H1 (cell line): ENCODE measurements at regions not wholly inside any gene's neighbourhood (a gene's known extent, or its start where the extent isn't known, plus 50 kb on each side); places are given as distances from the start of the nearest gene placed in this dataset.

Source experiments
- CHD1 ChIP-seq: IDR thresholded peaks from 2 replicates; pipeline ENCODE4 v1.6.1; 2012; ENCODE audit warnings: low read depth, low read length, improper control_type of control experiment
- KDM1A ChIP-seq: fragments of 200-600, 300-600 bp; sonication (generic); IDR thresholded peaks from 2 replicates; pipeline ENCODE4 v1.7.1; 2016; ENCODE audit warnings: mild to moderate bottlenecking, low read length, borderline replicate concordance
- SIN3A ChIP-seq, 2 experiments: IDR thresholded peaks in 1 of 2; conservative IDR thresholded peaks in 1 of 2; 2 replicates each; pipeline ENCODE4 v1.6.1; 2011 to 2012; ENCODE audit warnings: low read length in 2 of 2, improper control_type of control experiment in 1 of 2, low read depth in 1 of 2, mild to moderate bottlenecking in 1 of 2
- TCF12 ChIP-seq: IDR thresholded peaks from 2 replicates; pipeline ENCODE4 v1.6.1; 2011; ENCODE audit warnings: low read depth, mild to moderate bottlenecking, low read length
- TF ChIP-seq, protein P1 (sequence below): fragments of 300-600 bp; sonication (generic); IDR thresholded peaks from 2 replicates; pipeline ENCODE4 v1.7.1; 2012; ENCODE audit warnings: low read length, moderate library complexity, mild to moderate bottlenecking, inconsistent platforms; ENCODE audit not compliant: insufficient replicate concordance
- TF ChIP-seq, protein P2 (sequence below): IDR thresholded peaks from 2 replicates; pipeline ENCODE4 v1.6.1; 2011; ENCODE audit warnings: low read depth, mild to moderate bottlenecking, low read length; ENCODE audit not compliant: insufficient read depth

DNA sequence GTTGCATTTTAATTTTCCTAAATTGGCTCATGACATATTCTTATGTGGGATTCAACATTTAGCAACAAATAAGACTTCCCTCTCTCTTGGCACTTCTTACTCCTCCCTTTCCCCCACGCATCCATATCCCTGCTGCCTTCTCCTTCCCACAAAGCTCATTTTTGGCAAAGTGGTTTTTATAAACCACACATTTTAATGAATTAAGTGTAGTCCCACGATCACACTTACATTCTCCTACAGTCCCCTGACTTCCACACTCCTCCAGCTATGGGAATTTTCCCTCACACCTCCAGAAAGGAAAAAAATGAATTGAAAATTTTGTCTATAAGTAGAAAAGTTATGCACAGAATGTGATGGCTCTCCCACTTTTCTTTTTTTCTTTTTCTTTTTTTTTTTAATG is 345.0 kb downstream of the CD83 start (continued):
- TF ChIP-seq, protein P1, sequence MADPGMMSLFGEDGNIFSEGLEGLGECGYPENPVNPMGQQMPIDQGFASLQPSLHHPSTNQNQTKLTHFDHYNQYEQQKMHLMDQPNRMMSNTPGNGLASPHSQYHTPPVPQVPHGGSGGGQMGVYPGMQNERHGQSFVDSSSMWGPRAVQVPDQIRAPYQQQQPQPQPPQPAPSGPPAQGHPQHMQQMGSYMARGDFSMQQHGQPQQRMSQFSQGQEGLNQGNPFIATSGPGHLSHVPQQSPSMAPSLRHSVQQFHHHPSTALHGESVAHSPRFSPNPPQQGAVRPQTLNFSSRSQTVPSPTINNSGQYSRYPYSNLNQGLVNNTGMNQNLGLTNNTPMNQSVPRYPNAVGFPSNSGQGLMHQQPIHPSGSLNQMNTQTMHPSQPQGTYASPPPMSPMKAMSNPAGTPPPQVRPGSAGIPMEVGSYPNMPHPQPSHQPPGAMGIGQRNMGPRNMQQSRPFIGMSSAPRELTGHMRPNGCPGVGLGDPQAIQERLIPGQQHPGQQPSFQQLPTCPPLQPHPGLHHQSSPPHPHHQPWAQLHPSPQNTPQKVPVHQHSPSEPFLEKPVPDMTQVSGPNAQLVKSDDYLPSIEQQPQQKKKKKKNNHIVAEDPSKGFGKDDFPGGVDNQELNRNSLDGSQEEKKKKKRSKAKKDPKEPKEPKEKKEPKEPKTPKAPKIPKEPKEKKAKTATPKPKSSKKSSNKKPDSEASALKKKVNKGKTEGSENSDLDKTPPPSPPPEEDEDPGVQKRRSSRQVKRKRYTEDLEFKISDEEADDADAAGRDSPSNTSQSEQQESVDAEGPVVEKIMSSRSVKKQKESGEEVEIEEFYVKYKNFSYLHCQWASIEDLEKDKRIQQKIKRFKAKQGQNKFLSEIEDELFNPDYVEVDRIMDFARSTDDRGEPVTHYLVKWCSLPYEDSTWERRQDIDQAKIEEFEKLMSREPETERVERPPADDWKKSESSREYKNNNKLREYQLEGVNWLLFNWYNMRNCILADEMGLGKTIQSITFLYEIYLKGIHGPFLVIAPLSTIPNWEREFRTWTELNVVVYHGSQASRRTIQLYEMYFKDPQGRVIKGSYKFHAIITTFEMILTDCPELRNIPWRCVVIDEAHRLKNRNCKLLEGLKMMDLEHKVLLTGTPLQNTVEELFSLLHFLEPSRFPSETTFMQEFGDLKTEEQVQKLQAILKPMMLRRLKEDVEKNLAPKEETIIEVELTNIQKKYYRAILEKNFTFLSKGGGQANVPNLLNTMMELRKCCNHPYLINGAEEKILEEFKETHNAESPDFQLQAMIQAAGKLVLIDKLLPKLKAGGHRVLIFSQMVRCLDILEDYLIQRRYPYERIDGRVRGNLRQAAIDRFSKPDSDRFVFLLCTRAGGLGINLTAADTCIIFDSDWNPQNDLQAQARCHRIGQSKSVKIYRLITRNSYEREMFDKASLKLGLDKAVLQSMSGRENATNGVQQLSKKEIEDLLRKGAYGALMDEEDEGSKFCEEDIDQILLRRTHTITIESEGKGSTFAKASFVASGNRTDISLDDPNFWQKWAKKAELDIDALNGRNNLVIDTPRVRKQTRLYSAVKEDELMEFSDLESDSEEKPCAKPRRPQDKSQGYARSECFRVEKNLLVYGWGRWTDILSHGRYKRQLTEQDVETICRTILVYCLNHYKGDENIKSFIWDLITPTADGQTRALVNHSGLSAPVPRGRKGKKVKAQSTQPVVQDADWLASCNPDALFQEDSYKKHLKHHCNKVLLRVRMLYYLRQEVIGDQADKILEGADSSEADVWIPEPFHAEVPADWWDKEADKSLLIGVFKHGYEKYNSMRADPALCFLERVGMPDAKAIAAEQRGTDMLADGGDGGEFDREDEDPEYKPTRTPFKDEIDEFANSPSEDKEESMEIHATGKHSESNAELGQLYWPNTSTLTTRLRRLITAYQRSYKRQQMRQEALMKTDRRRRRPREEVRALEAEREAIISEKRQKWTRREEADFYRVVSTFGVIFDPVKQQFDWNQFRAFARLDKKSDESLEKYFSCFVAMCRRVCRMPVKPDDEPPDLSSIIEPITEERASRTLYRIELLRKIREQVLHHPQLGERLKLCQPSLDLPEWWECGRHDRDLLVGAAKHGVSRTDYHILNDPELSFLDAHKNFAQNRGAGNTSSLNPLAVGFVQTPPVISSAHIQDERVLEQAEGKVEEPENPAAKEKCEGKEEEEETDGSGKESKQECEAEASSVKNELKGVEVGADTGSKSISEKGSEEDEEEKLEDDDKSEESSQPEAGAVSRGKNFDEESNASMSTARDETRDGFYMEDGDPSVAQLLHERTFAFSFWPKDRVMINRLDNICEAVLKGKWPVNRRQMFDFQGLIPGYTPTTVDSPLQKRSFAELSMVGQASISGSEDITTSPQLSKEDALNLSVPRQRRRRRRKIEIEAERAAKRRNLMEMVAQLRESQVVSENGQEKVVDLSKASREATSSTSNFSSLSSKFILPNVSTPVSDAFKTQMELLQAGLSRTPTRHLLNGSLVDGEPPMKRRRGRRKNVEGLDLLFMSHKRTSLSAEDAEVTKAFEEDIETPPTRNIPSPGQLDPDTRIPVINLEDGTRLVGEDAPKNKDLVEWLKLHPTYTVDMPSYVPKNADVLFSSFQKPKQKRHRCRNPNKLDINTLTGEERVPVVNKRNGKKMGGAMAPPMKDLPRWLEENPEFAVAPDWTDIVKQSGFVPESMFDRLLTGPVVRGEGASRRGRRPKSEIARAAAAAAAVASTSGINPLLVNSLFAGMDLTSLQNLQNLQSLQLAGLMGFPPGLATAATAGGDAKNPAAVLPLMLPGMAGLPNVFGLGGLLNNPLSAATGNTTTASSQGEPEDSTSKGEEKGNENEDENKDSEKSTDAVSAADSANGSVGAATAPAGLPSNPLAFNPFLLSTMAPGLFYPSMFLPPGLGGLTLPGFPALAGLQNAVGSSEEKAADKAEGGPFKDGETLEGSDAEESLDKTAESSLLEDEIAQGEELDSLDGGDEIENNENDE = no peak
- TF ChIP-seq KDM1A (no peak), CHD1 (no peak), TCF12 (no peak), SIN3A (conservative IDR thresholded peaks at IDR 0.05 in 1 of 2, IDR thresholded peaks at IDR 0.05 in 1 of 2; ENCODE audit: low read depth in 1 of 2, low read length in 2 of 2) (no peak)
- TF ChIP-seq, protein P2, sequence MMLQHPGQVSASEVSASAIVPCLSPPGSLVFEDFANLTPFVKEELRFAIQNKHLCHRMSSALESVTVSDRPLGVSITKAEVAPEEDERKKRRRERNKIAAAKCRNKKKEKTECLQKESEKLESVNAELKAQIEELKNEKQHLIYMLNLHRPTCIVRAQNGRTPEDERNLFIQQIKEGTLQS = no peak
